HEK293T (cell line): ENCODE measurements at regions not wholly inside any gene's neighbourhood (a gene's known extent, or its start where the extent isn't known, plus 50 kb on each side); places are given as distances from the start of the nearest gene placed in this dataset.

Experiments
- CTCF ChIA-PET: fragments of 350-600 bp; formaldehyde crosslinking; extraction: SDS; loops from one replicate; lab custom pipeline; 2021; ENCODE audit warnings: antibody characterized with exemption, inconsistent platforms; lab: Yijun Ruan, JAX
- POLR2A ChIA-PET: fragments of 350-600 bp; formaldehyde crosslinking; extraction: SDS; loops from one replicate; lab custom pipeline; 2020; ENCODE audit warnings: antibody characterized with exemption, inconsistent platforms; lab: Yijun Ruan, JAX
- DNase-seq: peaks from one replicate; pipeline ENCODE4 v3.0.0; 2012; ENCODE audit warnings: mixed read lengths; ENCODE audit errors: extremely low spot score
- ARNT ChIP-seq: fragments of 450-650 bp; IDR thresholded peaks from 2 replicates; pipeline ENCODE4 v1.6.1; 2017; ENCODE audit warnings: mild to moderate bottlenecking
- BHLHE40 ChIP-seq: fragments of 450-650 bp; IDR thresholded peaks from 2 replicates; pipeline ENCODE4 v1.6.1; 2016; ENCODE audit warnings: mild to moderate bottlenecking, moderate library complexity, borderline replicate concordance
- CTBP1 ChIP-seq: fragments of 450-650 bp; IDR thresholded peaks from 2 replicates; pipeline ENCODE4 v1.6.1; 2016; ENCODE audit warnings: borderline replicate concordance
- ELF4 ChIP-seq: fragments of 450-650 bp; IDR thresholded peaks from 2 replicates; pipeline ENCODE4 v1.6.1; 2017; ENCODE audit warnings: antibody characterized with exemption
- FOXA1 ChIP-seq: fragments of 450-650 bp; IDR thresholded peaks from 2 replicates; pipeline ENCODE4 v1.6.1; 2016; ENCODE audit warnings: mild to moderate bottlenecking
- FOXK2 ChIP-seq: fragments of 450-650 bp; IDR thresholded peaks from 2 replicates; pipeline ENCODE4 v1.6.1; 2016; ENCODE audit warnings: mild to moderate bottlenecking
- FOXM1 ChIP-seq: fragments of 450-650 bp; IDR thresholded peaks from 2 replicates; pipeline ENCODE4 v1.6.1; 2017; ENCODE audit warnings: mild to moderate bottlenecking, borderline replicate concordance
- HDGF ChIP-seq: fragments of 450-650 bp; IDR thresholded peaks from 2 replicates; pipeline ENCODE4 v1.6.1; 2017; ENCODE audit warnings: antibody characterized with exemption, borderline replicate concordance
- L3MBTL2 ChIP-seq: fragments of 450-650 bp; conservative IDR thresholded peaks from 2 replicates; pipeline ENCODE4 v1.6.1; 2016; ENCODE audit warnings: mild to moderate bottlenecking
- LEF1 ChIP-seq: fragments of 450-650 bp; IDR thresholded peaks from 2 replicates; pipeline ENCODE4 v1.6.1; 2017; ENCODE audit warnings: mild to moderate bottlenecking, borderline replicate concordance
- NFRKB ChIP-seq: fragments of 450-650 bp; IDR thresholded peaks from 2 replicates; pipeline ENCODE4 v1.6.1; 2016; ENCODE audit warnings: mild to moderate bottlenecking, moderate library complexity
- PKNOX1 ChIP-seq: fragments of 450-650 bp; IDR thresholded peaks from 2 replicates; pipeline ENCODE4 v1.6.1; 2016
- SP1 ChIP-seq: fragments of 450-650 bp; IDR thresholded peaks from 2 replicates; pipeline ENCODE4 v1.6.1; 2017
- SUZ12 ChIP-seq: fragments of 450-650 bp; IDR thresholded peaks from 2 replicates; pipeline ENCODE4 v1.6.1; 2016; ENCODE audit warnings: mild to moderate bottlenecking
- TARDBP ChIP-seq: fragments of 450-650 bp; IDR thresholded peaks from 2 replicates; pipeline ENCODE4 v1.6.1; 2016
- ZNF384 ChIP-seq: fragments of 450-650 bp; IDR thresholded peaks from 2 replicates; pipeline ENCODE4 v1.6.1; 2016

- CTCF ChIA-PET: no interaction called here
Measured at GRCh38 chr4:35963974-35964515, 280.3 kb downstream of the ARAP2 start.

GRCh38 chr4:35965300-35965699, 279.0 kb downstream of the ARAP2 start:
- DNase-seq: no peak
- ChIA-PET POLR2A (no interaction called here), CTCF (no interaction called here)
- TF ChIP-seq FOXM1: no peak
- no peak for TF ChIP-seq TARDBP
- no peak for TF ChIP-seq L3MBTL2
- no peak for TF ChIP-seq SUZ12
- TF ChIP-seq NFRKB: no peak
- no peak for TF ChIP-seq PKNOX1
- TF ChIP-seq ZNF384: no peak
- no peak for TF ChIP-seq FOXK2
- TF ChIP-seq ARNT: no peak
- TF ChIP-seq HDGF: no peak
- TF ChIP-seq FOXA1: no peak
- TF ChIP-seq SP1: no peak
- TF ChIP-seq LEF1: no peak
- TF ChIP-seq ELF4: no peak
- TF ChIP-seq BHLHE40: no peak
- no peak for TF ChIP-seq CTBP1

More at GRCh38 chr4:35963974-35964515, 280.3 kb downstream of the ARAP2 start:
- POLR2A ChIA-PET: no interaction called here
- DNase-seq: no peak
- no peak for TF ChIP-seq NFRKB
- no peak for TF ChIP-seq SP1
- TF ChIP-seq TARDBP: no peak
- no peak for TF ChIP-seq ZNF384
- TF ChIP-seq PKNOX1: no peak
- TF ChIP-seq FOXK2: no peak
- no peak for TF ChIP-seq ARNT
- no peak for TF ChIP-seq HDGF
- TF ChIP-seq LEF1: no peak
- TF ChIP-seq SUZ12: no peak
- TF ChIP-seq FOXM1: no peak
- TF ChIP-seq BHLHE40: no peak
- no peak for TF ChIP-seq L3MBTL2
- TF ChIP-seq ELF4: no peak
- no peak for TF ChIP-seq FOXA1
- TF ChIP-seq CTBP1: no peak

DNA sequence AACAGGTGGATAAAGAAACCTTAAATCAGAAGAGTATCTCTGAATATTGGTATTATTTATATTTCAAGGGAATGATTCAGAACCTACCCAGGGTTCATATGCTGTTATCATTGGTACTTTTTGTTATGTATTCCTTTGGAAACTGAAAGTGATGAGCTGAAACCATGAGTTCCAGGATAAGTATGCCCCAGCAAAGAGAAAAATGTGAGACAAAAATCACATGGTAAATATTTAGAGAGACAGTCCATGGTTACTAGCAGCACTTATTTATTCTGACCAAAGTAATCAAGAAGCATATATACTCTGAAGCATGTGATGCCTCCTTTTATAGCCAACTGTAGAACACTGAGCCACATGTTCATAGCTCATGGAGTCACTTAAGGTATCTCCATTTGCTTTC, 277.7 kb downstream of the ARAP2 start:
- POLR2A ChIA-PET: no interaction called here
- CTCF ChIA-PET: no interaction called here

GRCh38 chr4:35970366-35970960, 273.9 kb downstream of the ARAP2 start:
- TF ChIP-seq L3MBTL2: no peak
- ChIA-PET CTCF (no interaction called here), POLR2A (no interaction called here)
- no peak for DNase-seq

More for the DNA sequence above, 277.7 kb downstream of the ARAP2 start:
- TF ChIP-seq HDGF (no peak), PKNOX1 (no peak), FOXA1 (no peak), ZNF384 (no peak), FOXK2 (no peak), SUZ12 (no peak), FOXM1 (no peak), SP1 (no peak), ARNT (no peak), TARDBP (no peak), L3MBTL2 (no peak), NFRKB (no peak)
- DNase-seq: no peak

- no peak for DNase-seq
- CTCF ChIA-PET: no interaction called here
- POLR2A ChIA-PET: no interaction called here
- no peak for TF ChIP-seq L3MBTL2
- no peak for TF ChIP-seq FOXA1
- no peak for TF ChIP-seq LEF1
- TF ChIP-seq CTBP1: no peak
- no peak for TF ChIP-seq TARDBP
- no peak for TF ChIP-seq ARNT
- TF ChIP-seq FOXM1: no peak
- TF ChIP-seq NFRKB: no peak
- TF ChIP-seq FOXK2: no peak
- no peak for TF ChIP-seq HDGF
- no peak for TF ChIP-seq SUZ12
- TF ChIP-seq ZNF384: no peak
- no peak for TF ChIP-seq ELF4
- TF ChIP-seq SP1: no peak
- no peak for TF ChIP-seq BHLHE40
- no peak for TF ChIP-seq PKNOX1
Measured at GRCh38 chr4:35972814-35973213, 271.5 kb downstream of the ARAP2 start.
